ENCODE measurements at regions not wholly inside any gene's neighbourhood (a gene's known extent, or its start where the extent isn't known, plus 50 kb on each side); places are given as distances from the start of the nearest gene placed in this dataset.

- no peaks in the 10 kb centered on the region for H3K36me3 ChIP-seq (ENCODE audit: control insufficient read depth in 2 of 2, insufficient read depth in 2 of 2, low read length in 1 of 2)
- DNase-seq (ENCODE audit: low read depth, low spot score): no peak
- peaks cover 2% of the 10 kb centered on the region; the same call in 1 of the 3 replicates for H3K9me3 ChIP-seq (replicated peaks; ENCODE audit: control insufficient read depth, insufficient read depth, low read length)
- TF ChIP-seq CHD1 (IDR thresholded peaks at IDR 0.05; ENCODE audit: low read depth, low read length): no peak
- no peak for TF ChIP-seq YY1 (IDR thresholded peaks at IDR 0.05; ENCODE audit: low read depth, low read length)
- TF ChIP-seq KLF5 (IDR thresholded peaks at IDR 0.05; ENCODE audit: partially characterized antibody): no peak
- no peak for TF ChIP-seq NR2C2 (IDR thresholded peaks at IDR 0.05; ENCODE audit: borderline replicate concordance, control insufficient read depth, insufficient read length, low read depth)
- no peak for TF ChIP-seq CUX1 (IDR thresholded peaks at IDR 0.05; ENCODE audit: insufficient replicate concordance, low read depth, low read length)
- TF ChIP-seq NBN (IDR thresholded peaks at IDR 0.05): no peak
- no peak for TF ChIP-seq ZBTB4 (CRISPR knock-in tag; IDR thresholded peaks at IDR 0.05)
- no peak for TF ChIP-seq SIN3A (IDR thresholded peaks at IDR 0.05; ENCODE audit: low read depth, low read length)
- H3K79me2 ChIP-seq (ENCODE audit: control insufficient read depth, insufficient read depth, low read length): no peaks in the 10 kb centered on the region
- H3K4me2 ChIP-seq (ENCODE audit: control insufficient read depth, insufficient read depth): no peak overlapping the region
- no peak overlapping the region for H2AFZ ChIP-seq (ENCODE audit: control insufficient read depth, low read depth, low read length)
- WGBS (ENCODE audit: insufficient coverage, insufficient replicate concordance, low lambda C conversion rate, missing lambda C conversion rate): 58% methylated on average over 3 of the region's 3 CpGs
- in situ Hi-C loops (cut with MboI) (no loop called here), intact Hi-C loops (cut with micrococcal nuclease; ENCODE audit: unreplicated experiment) (no loop called here)
- no peak for FAIRE-seq
- RAD21 ChIA-PET (ENCODE audit: unreplicated experiment): no interaction called here
- H3K9ac ChIP-seq (ENCODE audit: control insufficient read depth, insufficient read depth, low read length): no peak overlapping the region
- H3K4me1 ChIP-seq (ENCODE audit: control insufficient read depth, insufficient read depth, low read length): no peaks in the 10 kb centered on the region; the same call in 1 of the 2 replicates
- H3K27me3 ChIP-seq (replicated peaks in 1 of 2; ENCODE audit: control insufficient read depth in 2 of 2, insufficient read depth in 2 of 2, low read length in 1 of 2): no peaks in the 10 kb centered on the region
- no peaks in the 10 kb centered on the region for H4K20me1 ChIP-seq (ENCODE audit: control insufficient read depth, insufficient read depth)
- POLR2A ChIA-PET: no interaction called here
- no TSS peak for BruUV-seq (replicated peaks)
- SMC1A ChIA-PET (ENCODE audit: uncharacterized antibody, unreplicated experiment): no interaction called here
- no peak overlapping the region for H3K4me3 ChIP-seq
- CTCF ChIA-PET: no interaction called here
- H3K27ac ChIP-seq (ENCODE audit: control insufficient read depth, insufficient read depth): no peak overlapping the region
- no peak for ATAC-seq
These were observed 330.6 kb upstream of the TLE3 start for GRCh38 chr15:70428211-70428822.
